ENCODE measurements at regions not wholly inside any gene's neighbourhood (a gene's known extent, or its start where the extent isn't known, plus 50 kb on each side); places are given as distances from the start of the nearest gene placed in this dataset.

GRCh38 chr7:17598846-17599245, 300.4 kb downstream of the AHR start:
- no peak for TF ChIP-seq GATA2 (IDR thresholded peaks at IDR 0.05; ENCODE audit: low read depth, low read length)
- no peak for TF ChIP-seq GATA3 (IDR thresholded peaks at IDR 0.05; ENCODE audit: low read depth, low read length)
